CD14-positive monocyte (primary cell): ENCODE measurements at regions not wholly inside any gene's neighbourhood (a gene's known extent, or its start where the extent isn't known, plus 50 kb on each side); places are given as distances from the start of the nearest gene placed in this dataset.

Experiments used
- DNase-seq, 3 donors: peaks; one replicate each; pipeline ENCODE4 v3.0.0-alpha.2; 2011 to 2022
- H2AFZ ChIP-seq: 2 replicates; pipeline ENCODE4 v1.6.0; 2012; ENCODE audit warnings: mild to moderate bottlenecking, low read depth, low read length, inconsistent platforms; ENCODE audit not compliant: insufficient read depth, poor library complexity, severe bottlenecking
- H3K27ac ChIP-seq, 2 donors: 1 replicate in 1 of 2; 2 replicates in 1 of 2; pipeline ENCODE4 v1.5.1; 2012 to 2013; ENCODE audit warnings: low read length in 2 of 2, control low read depth in 1 of 2, inconsistent platforms in 1 of 2, low read depth in 1 of 2, mild to moderate bottlenecking in 1 of 2
- H3K27me3 ChIP-seq, 2 donors: one replicate each; pipeline versions ENCODE4 v1.6.0 to v1.6.1; 2011 to 2013; ENCODE audit warnings: low read length in 2 of 2; ENCODE audit not compliant: control insufficient read depth in 2 of 2, insufficient read depth in 2 of 2
- H3K36me3 ChIP-seq, 2 donors: replicated peaks in 1 of 2; 1 replicate in 1 of 2; 2 replicates in 1 of 2; pipeline versions ENCODE4 v1.5.1 to v1.6.1; 2012 to 2013; ENCODE audit warnings: low read length in 2 of 2, control low read depth in 1 of 2, inconsistent platforms in 1 of 2, mild to moderate bottlenecking in 1 of 2; ENCODE audit not compliant: insufficient read depth in 2 of 2, control insufficient read depth in 1 of 2
- H3K4me1 ChIP-seq, 2 donors: 1 replicate in 1 of 2; 2 replicates in 1 of 2; pipeline versions ENCODE4 v1.5.1 to v1.6.1; 2012 to 2013; ENCODE audit warnings: low read length in 2 of 2, control low read depth in 1 of 2, inconsistent platforms in 1 of 2, mild to moderate bottlenecking in 1 of 2, moderate library complexity in 1 of 2; ENCODE audit not compliant: insufficient read depth in 2 of 2, control insufficient read depth in 1 of 2
- H3K4me2 ChIP-seq: replicated peaks from 2 replicates; pipeline ENCODE3; 2012; ENCODE audit warnings: low read length, moderate library complexity, mild to moderate bottlenecking; ENCODE audit not compliant: poor library complexity, severe bottlenecking; ENCODE audit errors: extremely low read depth
- H3K4me3 ChIP-seq, 3 experiments: fragments of 200-600 bp in 1 of 3; sonication (generic) in 1 of 3; replicated peaks in 1 of 3; 1 replicate in 2 of 3; 2 replicates in 1 of 3; pipeline ENCODE4 v1.5.1; 2011 to 2013; ENCODE audit warnings: low read length in 3 of 3, mild to moderate bottlenecking in 3 of 3, control low read depth in 2 of 3, low read depth in 2 of 3, inconsistent platforms in 1 of 3, moderate library complexity in 1 of 3
- H3K79me2 ChIP-seq: 2 replicates; pipeline ENCODE4 v1.6.0; 2012; ENCODE audit warnings: mild to moderate bottlenecking, control low read depth, inconsistent platforms, low read length, moderate library complexity; ENCODE audit not compliant: insufficient read depth
- H3K9ac ChIP-seq: 2 replicates; pipeline ENCODE4 v1.6.0; 2017; ENCODE audit warnings: low read length, mild to moderate bottlenecking; ENCODE audit not compliant: insufficient read depth, poor library complexity, severe bottlenecking
- H3K9me3 ChIP-seq, 2 donors: replicated peaks in 1 of 2; 1 replicate in 1 of 2; 2 replicates in 1 of 2; pipeline versions ENCODE4 v1.5.1 to v1.6.1; 2012 to 2013; ENCODE audit warnings: low read length in 2 of 2, control low read depth in 1 of 2; ENCODE audit not compliant: control insufficient read depth in 1 of 2, insufficient read depth in 1 of 2
- H4K20me1 ChIP-seq: 2 replicates; pipeline ENCODE4 v1.6.0; 2012; ENCODE audit warnings: mild to moderate bottlenecking, low read length, control low read depth, moderate library complexity; ENCODE audit not compliant: insufficient read depth
- H3K27ac Mint-ChIP-seq, 7 donors: one replicate each; pipeline ENCODE4 v1.8.0; 2020; ENCODE audit warnings: mild to moderate bottlenecking in 7 of 7, mixed read lengths in 7 of 7, moderate library complexity in 6 of 7, inconsistent platforms in 2 of 7
- H3K27me3 Mint-ChIP-seq, 3 donors: one replicate each; pipeline ENCODE4 v1.8.0; 2021 to 2022; ENCODE audit warnings: low read depth in 3 of 3, mild to moderate bottlenecking in 3 of 3, mixed read lengths in 3 of 3, moderate library complexity in 3 of 3, inconsistent platforms in 1 of 3
- H3K36me3 Mint-ChIP-seq, 2 donors: one replicate each; pipeline ENCODE4 v1.8.0; 2020; ENCODE audit warnings: mixed read lengths in 2 of 2, inconsistent platforms in 1 of 2, mild to moderate bottlenecking in 1 of 2
- H3K4me1 Mint-ChIP-seq: one replicate; pipeline ENCODE4 v1.8.0; 2020; ENCODE audit warnings: mild to moderate bottlenecking, mixed read lengths
- H3K4me3 Mint-ChIP-seq, 2 donors: one replicate each; pipeline ENCODE4 v1.8.0; 2020; ENCODE audit warnings: mild to moderate bottlenecking in 2 of 2, mixed read lengths in 2 of 2, moderate library complexity in 1 of 2
- H3K9me3 Mint-ChIP-seq, 7 donors: one replicate each; pipeline ENCODE4 v1.8.0; 2020 to 2022; ENCODE audit warnings: mixed read lengths in 7 of 7, mild to moderate bottlenecking in 6 of 7, moderate library complexity in 6 of 7, inconsistent platforms in 2 of 7
- CTCF ChIP-seq: fragments of 200-600 bp; IDR thresholded peaks from one replicate; pipeline ENCODE4 v1.8.0; 2022; ENCODE audit warnings: antibody characterized with exemption, mild to moderate bottlenecking
- WGBS: methylation state at CpG from one replicate; pipeline ENCODE4 v1.1.5; 2013; ENCODE audit warnings: missing lambda C conversion rate; ENCODE audit not compliant: insufficient coverage; 5-methylcytosine and 5-hydroxymethylcytosine counted together
- intact Hi-C, 2 donors: fragments of 100-400 bp; cut with micrococcal nuclease; formaldehyde crosslinking; loops; one replicate each; pipeline versions ENCODE4 v1.15.0 to v1.15.1; 2023

DNA sequence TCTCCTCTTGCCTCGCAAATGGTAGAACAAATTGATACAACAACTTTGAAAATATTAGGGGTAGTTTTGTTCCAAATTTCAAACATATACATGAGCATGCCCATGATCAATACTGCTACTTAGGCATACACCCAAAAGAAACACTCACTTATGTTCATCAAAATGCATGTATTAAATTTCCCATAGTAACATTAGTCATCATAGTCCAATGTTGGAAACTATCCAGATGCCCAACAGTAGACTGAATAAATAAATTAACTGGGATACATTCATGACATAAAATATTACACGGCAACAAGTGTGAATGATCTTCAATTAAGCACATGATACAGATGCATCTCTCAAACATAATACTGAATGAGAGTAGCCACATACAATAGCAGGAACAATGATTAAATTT is 391.6 kb downstream of the CDH11 start:
- no peaks in the 10 kb centered on the region for H4K20me1 ChIP-seq
- DNase-seq = no peak
- no peak overlapping the region for H3K9ac ChIP-seq
- H3K4me1 ChIP-seq = no peaks in the 10 kb centered on the region
- no peak overlapping the region for H2AFZ ChIP-seq
- intact Hi-C loops = no loop called here
- no peak overlapping the region for H3K27ac ChIP-seq
- Mint-ChIP-seq H3K27ac (no peak overlapping the region), H3K27me3 (peaks cover 0 to 1% (median 0%) of the 10 kb centered on the region in 3 donors), H3K9me3 (peaks cover 0 to 3% (median 0%) of the 10 kb centered on the region in 7 donors), H3K36me3 (no peaks in the 10 kb centered on the region), H3K4me1 (no peaks in the 10 kb centered on the region), H3K4me3 (no peak overlapping the region)
- no peak overlapping the region for H3K4me3 ChIP-seq
- no peak overlapping the region for H3K4me2 ChIP-seq
- H3K36me3 ChIP-seq = no peaks in the 10 kb centered on the region
- no peaks in the 10 kb centered on the region for H3K79me2 ChIP-seq
- no CpG with 5 or more reads among the region's 2 CpGs for whole genome bisulfite sequencing
- H3K27me3 ChIP-seq = no peaks in the 10 kb centered on the region
- H3K9me3 ChIP-seq = peaks cover 0 to 4% of the 10 kb centered on the region in 2 donors
- no peak for TF ChIP-seq CTCF

DNA sequence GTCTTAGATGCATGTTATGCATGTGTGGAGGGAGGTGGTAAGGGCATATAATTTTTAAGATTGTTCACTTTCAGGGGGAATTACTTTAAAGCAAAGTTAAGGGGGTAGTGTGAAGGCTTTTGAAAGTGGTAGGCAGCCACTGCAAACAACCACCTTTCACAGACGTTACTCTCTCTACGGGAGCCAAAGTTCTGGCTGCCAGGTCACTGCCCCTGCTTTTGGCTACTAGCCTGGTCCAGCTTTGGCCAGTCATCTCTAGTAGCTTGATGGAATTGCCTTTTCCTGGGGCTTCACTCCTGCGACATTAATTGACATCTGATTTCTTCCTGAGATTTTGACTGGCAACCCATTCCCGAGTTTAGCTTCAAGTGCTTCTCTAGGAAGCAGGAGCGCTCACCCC is 397.5 kb downstream of the CDH11 start:
- intact Hi-C loops = no loop called here
- H3K36me3 ChIP-seq = no peaks in the 10 kb centered on the region
- H3K4me3 ChIP-seq = no peak overlapping the region
- no peaks in the 10 kb centered on the region for H4K20me1 ChIP-seq
- Mint-ChIP-seq H3K4me3 (no peak overlapping the region), H3K36me3 (no peaks in the 10 kb centered on the region), H3K27me3 (peaks cover 0 to 1% (median 0%) of the 10 kb centered on the region in 3 donors), H3K9me3 (peaks cover 0 to 14% (median 3%) of the 10 kb centered on the region in 7 donors), H3K27ac (no peak overlapping the region), H3K4me1 (no peaks in the 10 kb centered on the region)
- H3K4me1 ChIP-seq = no peaks in the 10 kb centered on the region
- 100% methylated on average over 2 of the region's 5 CpGs for WGBS
- H3K79me2 ChIP-seq = no peaks in the 10 kb centered on the region
- DNase-seq = no peak
- H3K27me3 ChIP-seq = no peaks in the 10 kb centered on the region
- H2AFZ ChIP-seq = no peak overlapping the region
- no peak for TF ChIP-seq CTCF
- peaks cover 0 to 4% of the 10 kb centered on the region in 2 donors for H3K9me3 ChIP-seq
- H3K4me2 ChIP-seq = no peak overlapping the region
- H3K27ac ChIP-seq = no peak overlapping the region
- no peak overlapping the region for H3K9ac ChIP-seq
